ENCODE measurements at regions not wholly inside any gene's neighbourhood (a gene's known extent, or its start where the extent isn't known, plus 50 kb on each side); places are given as distances from the start of the nearest gene placed in this dataset.
"Not testable (repeated sequence)": the region's sequence is repeated elsewhere in the genome, so short reads cannot be mapped to it uniquely, and the experiment has no call there.

DNA sequence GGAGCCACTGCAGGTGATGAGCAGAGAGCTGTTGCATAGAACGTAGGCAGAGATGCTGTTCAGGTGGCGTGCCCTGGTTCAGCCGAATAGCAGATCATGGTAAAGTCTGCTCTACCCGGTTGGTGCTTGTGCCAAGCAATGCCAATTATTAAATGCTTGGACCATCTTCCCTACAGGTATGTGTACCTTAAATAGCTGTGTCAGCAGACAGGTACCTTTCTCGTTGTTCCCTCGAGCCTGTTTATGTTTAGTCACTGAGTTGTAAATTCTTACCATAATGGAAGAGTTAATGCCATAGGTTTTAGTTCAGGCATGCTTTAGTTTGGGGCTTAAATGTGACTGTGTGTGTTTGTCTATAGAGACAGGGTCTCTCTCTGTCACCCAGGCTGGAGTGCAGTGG lies 112.5 kb upstream of the CPM start:
- Mint-ChIP-seq H3K27me3 (ENCODE audit: low read depth) (peaks cover 13% of the 10 kb centered on the region), H3K9me3 (no peaks in the 10 kb centered on the region), H3K4me1 (ENCODE audit: low read depth) (no peaks in the 10 kb centered on the region), H3K4me3 (no peak overlapping the region), H3K36me3 (ENCODE audit: insufficient read depth) (no peaks in the 10 kb centered on the region)
- ATAC-seq (no peak), DNase-seq (no peak)

DNA sequence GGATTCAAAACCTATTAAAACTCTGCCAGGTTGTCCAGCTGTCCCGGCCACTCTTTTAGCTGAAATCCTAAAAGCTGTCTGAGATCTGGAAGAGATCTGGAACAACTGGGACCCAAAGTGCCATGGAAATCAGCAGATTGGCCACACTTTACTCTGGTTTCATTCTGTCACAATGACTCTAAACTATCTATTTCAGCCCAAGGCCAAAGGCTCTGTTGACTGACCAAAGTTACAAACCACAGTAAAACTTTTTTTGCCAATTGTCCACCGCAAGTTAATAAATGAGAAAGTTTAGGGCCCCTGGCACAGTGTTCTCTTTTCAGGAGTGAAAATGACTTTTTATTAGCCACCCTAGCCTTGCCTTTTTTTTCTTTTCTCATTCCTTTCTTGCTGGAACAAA lies 113.4 kb upstream of the CPM start:
- peaks cover 16% of the 10 kb centered on the region for H3K27me3 Mint-ChIP-seq (ENCODE audit: low read depth)
- H3K4me3 Mint-ChIP-seq, result no peak overlapping the region
- no peaks in the 10 kb centered on the region for H3K9me3 Mint-ChIP-seq
- no peak for ATAC-seq
- H3K4me1 Mint-ChIP-seq (ENCODE audit: low read depth), result no peaks in the 10 kb centered on the region
- no peak for DNase-seq
- H3K36me3 Mint-ChIP-seq (ENCODE audit: insufficient read depth), result no peaks in the 10 kb centered on the region

DNA sequence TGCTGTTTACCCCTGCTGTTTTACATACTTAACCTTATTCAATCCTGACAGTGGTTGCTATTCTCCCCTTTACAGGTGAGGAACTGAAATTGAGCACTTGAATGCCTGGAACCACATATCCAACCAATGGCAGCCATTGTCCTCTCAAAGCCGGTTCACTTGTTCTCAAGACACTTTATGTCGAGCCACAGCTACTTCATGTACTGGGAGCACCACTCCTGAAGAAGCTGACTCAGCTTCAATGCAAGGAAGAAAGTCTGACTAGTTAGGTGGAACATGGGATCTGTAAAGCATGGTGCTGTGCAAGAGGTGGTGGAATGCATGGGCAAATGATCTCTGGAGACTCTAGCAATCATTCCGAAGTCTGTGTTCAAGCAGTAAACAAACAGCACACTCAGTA lies 113.9 kb upstream of the CPM start:
- DNase-seq (no peak), ATAC-seq (no peak)
- Mint-ChIP-seq H3K36me3 (ENCODE audit: insufficient read depth) (no peaks in the 10 kb centered on the region), H3K9me3 (no peaks in the 10 kb centered on the region), H3K27me3 (ENCODE audit: low read depth) (peaks cover 16% of the 10 kb centered on the region), H3K4me1 (ENCODE audit: low read depth) (no peaks in the 10 kb centered on the region), H3K4me3 (no peak overlapping the region)

DNA sequence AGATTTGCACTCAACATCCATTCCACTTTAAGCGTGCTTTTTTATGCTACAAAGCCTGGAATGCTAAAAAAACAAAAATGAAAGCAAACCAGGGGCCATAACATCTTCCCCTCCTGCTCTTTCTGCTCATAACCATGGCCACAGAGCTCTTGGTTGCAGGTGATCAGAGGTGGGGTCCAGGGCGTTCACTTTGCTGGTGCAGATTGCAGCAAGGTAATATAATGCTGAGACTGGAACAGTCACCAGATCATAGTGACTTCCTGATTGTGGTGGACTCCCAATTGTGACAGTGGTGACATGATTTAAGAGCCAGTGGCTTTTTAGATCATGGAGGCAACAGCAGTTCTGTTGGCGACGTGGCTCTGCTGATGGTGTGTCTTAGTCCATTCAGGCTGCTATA lies 115.0 kb upstream of the CPM start:
- H3K4me3 Mint-ChIP-seq, result no peak overlapping the region
- H3K27me3 Mint-ChIP-seq (ENCODE audit: low read depth), result peaks cover 16% of the 10 kb centered on the region
- ATAC-seq, result no peak

DNA sequence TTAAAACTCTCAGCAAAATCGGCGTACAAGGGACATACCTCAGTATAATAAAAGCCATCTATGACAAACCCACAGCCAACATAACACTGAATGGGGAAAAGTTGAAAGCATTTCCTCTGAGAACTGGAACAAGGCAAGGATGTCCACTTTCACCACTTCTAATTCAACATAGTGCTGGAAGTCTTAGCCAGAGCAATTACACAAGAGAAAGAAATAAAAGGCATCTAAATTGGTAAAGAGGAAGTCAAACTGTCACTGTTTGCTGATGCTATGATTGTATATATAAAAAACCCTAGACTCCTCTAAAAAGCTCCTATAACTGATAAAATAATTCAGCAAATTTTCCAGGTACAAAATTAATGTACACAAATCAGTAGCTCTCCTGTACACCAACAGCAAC lies 116.9 kb upstream of the CPM start:
- not testable (repeated sequence) for H3K36me3 Mint-ChIP-seq (ENCODE audit: insufficient read depth); H3K9me3 Mint-ChIP-seq; DNase-seq; H3K4me3 Mint-ChIP-seq; ATAC-seq
- peaks cover 16% of the 10 kb centered on the region for H3K27me3 Mint-ChIP-seq (ENCODE audit: low read depth)
- peaks cover 16% of the 10 kb centered on the region for H3K4me1 Mint-ChIP-seq (ENCODE audit: low read depth)

More for the DNA sequence above, 115.0 kb upstream of the CPM start:
- Mint-ChIP-seq H3K4me1 (ENCODE audit: low read depth) (peaks cover 8% of the 10 kb centered on the region), H3K9me3 (no peaks in the 10 kb centered on the region), H3K36me3 (ENCODE audit: insufficient read depth) (no peaks in the 10 kb centered on the region)
- DNase-seq, result no peak

DNA sequence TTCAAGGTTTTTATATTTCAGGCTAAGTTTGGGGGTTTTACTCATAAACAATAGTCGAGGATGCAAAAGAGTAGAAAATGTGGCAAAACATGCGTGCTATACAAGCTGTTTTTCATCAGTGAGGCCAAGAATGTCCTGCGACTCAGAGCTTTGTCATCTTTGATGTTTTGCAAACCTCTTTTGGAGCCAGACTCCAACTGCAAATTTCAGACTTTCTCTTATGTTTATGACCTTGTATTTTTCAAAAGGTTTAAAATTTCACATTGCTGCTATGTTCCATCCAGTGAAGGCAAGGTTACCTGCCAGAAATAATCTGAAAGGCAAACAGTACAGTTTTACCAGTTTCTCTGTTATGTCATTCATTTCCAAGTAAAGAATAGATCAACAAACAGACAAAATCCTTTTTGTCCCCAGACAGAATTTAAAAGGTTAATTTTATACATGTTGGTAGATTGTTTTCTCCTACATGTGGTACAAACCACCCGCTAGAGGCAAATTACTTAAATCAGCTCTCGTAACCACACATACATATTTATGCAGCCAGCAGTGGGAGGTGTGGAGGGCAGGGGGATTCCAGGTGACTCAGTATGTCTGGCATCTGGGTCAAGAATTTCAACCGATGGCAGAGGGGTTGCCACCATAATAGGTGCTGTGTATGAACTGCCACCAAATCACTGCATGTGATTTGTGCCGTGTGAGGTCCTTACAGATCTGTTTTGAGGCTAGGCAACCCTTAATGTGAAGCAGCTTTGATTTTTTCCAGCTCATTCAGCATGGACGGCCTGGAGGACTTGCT lies 119.8 kb upstream of the CPM start:
- Mint-ChIP-seq H3K9me3 (no peaks in the 10 kb centered on the region), H3K27me3 (ENCODE audit: low read depth) (peaks cover 8% of the 10 kb centered on the region), H3K4me1 (ENCODE audit: low read depth) (peaks cover 16% of the 10 kb centered on the region), H3K4me3 (no peak overlapping the region), H3K36me3 (ENCODE audit: insufficient read depth) (no peaks in the 10 kb centered on the region)
- ATAC-seq, result peak; percentile 88 to 94
- peak; percentile 11 for DNase-seq

DNA sequence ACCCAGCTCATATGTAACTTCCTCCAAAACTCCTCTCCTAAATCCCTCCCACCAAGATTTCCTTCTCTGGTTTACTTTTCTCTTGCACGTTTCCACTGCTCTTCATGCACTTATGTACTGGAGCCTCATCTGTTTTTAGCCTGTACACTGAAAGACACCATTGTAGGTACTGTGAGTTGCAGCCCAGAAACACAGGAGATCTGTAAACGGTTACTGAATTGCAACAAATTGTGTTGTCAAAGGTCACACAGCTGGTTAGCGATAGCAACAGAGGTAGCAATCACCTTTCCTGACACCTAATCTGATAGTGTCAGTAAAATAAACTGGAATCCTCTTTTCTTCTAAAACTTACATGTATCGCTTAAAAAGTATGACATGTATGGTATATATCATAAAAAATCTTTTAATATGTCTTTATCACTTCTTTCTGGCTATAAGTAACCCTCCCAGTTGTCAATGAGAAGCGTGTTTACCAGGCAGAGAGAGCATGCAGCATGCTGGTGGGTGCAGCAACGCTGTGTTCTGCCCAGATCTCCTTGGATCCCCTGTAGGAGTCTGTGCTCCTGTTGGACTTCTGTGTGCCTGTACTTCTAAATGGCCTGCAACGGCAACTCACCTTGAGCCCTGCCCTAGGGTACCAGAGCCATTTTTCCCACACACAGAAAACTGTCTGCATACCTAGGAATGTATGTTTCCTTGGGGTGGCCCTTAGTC lies 121.5 kb upstream of the CPM start:
- Mint-ChIP-seq H3K4me1 (ENCODE audit: low read depth) (peaks cover 28% of the 10 kb centered on the region), H3K9me3 (no peaks in the 10 kb centered on the region), H3K36me3 (ENCODE audit: insufficient read depth) (no peaks in the 10 kb centered on the region), H3K27me3 (ENCODE audit: low read depth) (peaks cover 6% of the 10 kb centered on the region), H3K4me3 (no peak overlapping the region)
- ATAC-seq, result no peak
- DNase-seq, result no peak

DNA sequence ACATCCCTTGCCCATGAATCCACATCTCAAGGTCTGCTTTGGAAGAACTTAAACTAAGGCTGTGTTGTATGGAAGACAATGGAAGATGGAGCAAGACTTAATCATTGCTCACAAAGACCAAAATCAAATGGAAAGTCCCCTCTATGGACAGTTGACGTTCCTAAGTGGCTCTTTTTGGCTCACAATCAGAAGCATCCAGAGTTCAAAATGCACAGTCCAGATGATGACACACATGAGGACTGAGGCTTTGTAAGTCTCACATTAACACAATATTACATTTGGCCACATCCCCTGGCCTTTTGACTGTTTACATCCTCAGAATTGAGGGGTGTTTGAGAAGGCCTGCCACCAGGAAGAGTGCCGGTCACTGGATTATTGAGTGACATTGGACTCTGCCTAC lies 122.3 kb upstream of the CPM start:
- Mint-ChIP-seq H3K4me3 (no peak overlapping the region), H3K27me3 (ENCODE audit: low read depth) (peaks cover 2% of the 10 kb centered on the region), H3K4me1 (ENCODE audit: low read depth) (peaks cover 32% of the 10 kb centered on the region), H3K9me3 (no peaks in the 10 kb centered on the region), H3K36me3 (ENCODE audit: insufficient read depth) (no peaks in the 10 kb centered on the region)
- DNase-seq (no peak), ATAC-seq (no peak)

DNA sequence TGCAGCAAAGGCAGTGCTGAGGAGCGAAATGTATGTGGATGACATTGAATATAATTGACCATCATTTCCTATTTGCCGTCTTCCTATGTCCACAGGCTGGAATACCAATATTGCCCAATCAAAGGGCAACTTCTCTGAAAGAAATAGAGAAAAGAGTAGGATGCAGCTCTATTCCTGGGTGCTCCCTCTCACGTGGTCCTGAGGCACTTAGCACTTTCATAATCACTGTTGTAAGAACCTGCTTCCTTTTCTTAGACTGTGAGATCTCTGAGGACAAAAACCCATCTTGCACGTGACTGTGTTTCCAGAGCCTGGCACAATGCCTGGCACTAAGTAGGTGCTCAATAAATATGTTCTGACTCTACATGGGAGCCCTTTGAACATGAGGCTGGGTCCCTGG lies 122.7 kb upstream of the CPM start:
- Mint-ChIP-seq H3K4me3 (no peak overlapping the region), H3K36me3 (ENCODE audit: insufficient read depth) (no peaks in the 10 kb centered on the region), H3K4me1 (ENCODE audit: low read depth) (peaks cover 32% of the 10 kb centered on the region), H3K9me3 (no peaks in the 10 kb centered on the region), H3K27me3 (ENCODE audit: low read depth) (peaks cover 2% of the 10 kb centered on the region)
- DNase-seq (no peak), ATAC-seq (no peak)

DNA sequence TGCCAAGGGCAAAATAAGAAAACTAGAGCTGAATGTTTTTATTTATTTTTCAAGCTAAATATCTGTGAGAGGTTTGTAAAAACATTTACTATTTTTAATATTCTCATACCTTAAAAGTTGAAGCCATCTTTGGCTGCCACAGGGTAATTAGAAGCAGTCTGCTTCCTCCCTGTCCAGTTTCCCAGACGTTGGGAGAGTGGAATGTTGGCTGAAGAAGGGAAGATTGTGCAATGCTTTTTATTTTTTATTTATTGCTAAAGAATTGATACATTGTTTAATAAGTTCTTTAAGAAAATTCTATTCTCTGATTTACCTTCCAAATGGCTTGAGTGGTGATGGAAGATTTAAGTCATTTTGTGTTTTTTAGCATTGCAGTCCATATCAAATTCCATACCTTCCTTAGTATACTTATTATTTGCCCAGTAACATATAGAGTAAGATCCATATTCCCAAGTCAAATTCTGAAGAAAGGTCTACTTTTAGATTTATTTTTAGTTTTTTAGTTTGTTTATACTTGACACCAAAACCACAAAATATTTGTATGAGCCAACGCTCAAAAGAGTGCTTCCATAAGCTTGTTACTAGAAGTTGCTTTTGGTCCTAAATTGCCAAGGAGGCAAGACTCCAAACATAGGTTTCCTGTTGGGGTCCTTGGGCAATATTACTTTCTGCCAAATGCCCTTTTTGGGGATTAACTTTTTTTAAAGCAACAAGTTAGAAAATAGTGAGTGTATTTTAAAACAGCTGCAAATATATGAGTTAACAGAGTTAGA lies 124.0 kb upstream of the CPM start:
- DNase-seq (no peak), ATAC-seq (no peak)
- Mint-ChIP-seq H3K4me3 (no peak overlapping the region), H3K27me3 (ENCODE audit: low read depth) (no peaks in the 10 kb centered on the region), H3K4me1 (ENCODE audit: low read depth) (peaks cover 39% of the 10 kb centered on the region), H3K9me3 (no peaks in the 10 kb centered on the region), H3K36me3 (ENCODE audit: insufficient read depth) (no peaks in the 10 kb centered on the region)

DNA sequence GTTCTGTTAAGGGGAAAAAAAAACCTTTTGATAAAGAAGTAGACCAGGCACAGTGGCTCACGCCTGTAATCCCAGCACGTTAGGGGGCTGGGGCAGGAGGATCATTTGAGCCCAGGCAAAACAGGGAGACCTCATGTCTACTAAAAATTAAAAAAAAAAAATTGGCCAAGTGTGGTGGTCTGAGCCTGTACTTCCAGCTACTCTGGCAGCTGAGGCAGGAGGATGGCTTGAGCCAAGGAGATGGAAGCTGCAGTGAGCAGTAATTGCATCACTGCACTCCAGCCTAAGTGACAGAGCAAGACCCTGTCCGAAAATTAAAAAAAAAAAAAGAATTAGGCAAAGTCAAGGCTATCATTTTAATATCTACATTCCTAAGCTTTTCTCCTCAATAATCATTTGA lies 124.8 kb upstream of the CPM start:
- H3K27me3 Mint-ChIP-seq (ENCODE audit: low read depth), result no peaks in the 10 kb centered on the region
- ATAC-seq, result no peak
- no peak for DNase-seq
- peaks cover 34% of the 10 kb centered on the region for H3K4me1 Mint-ChIP-seq (ENCODE audit: low read depth)
- no peak overlapping the region for H3K4me3 Mint-ChIP-seq
- H3K36me3 Mint-ChIP-seq (ENCODE audit: insufficient read depth), result no peaks in the 10 kb centered on the region
- H3K9me3 Mint-ChIP-seq, result no peaks in the 10 kb centered on the region

DNA sequence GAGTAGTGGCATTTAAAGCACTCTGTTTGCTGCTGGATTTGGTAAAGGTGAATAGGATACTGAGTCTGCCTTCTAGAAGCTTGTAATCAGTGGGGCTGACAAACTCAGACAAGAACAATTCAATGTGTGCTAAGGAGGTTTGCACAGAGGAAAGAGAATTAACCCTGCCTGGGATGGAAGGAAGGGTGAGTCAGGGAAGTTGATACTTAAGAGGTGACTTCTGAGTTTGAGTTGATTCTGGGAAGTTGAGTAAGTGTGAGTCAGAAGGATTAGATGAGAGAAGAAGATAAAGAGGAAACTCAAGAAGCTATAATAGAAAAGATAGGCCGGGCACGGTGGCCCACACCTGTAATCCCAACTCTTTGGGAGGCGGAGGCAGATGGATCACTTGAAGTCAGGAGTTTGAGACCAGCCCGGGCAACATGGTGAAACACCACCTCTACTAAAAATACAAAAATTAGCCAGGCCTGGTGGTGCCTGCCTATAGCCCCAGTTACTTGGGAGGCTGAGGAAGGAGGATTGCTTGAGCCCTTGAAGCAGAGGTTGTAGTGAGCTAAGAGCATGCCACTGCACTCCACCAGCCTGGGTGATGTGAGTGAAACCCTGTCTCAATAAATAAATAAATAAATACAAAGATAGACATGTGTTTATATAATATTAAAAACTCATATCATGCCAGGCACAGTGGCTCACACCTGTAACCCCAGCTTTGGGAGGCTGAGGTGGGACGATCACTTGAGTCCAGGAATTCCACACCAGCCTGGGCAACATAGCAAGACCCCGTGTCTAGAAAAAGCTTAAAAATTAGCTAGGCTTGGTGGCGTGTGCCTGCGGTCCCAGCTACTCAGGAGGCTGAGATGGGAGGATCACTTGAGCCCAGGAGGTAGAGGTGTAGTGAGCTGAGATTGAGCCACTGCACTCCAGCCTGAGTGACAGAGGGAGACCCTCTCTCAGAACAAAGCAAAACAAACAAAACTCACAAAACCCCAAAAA lies 126.8 kb upstream of the CPM start:
- H3K27me3 Mint-ChIP-seq (ENCODE audit: low read depth), result no peaks in the 10 kb centered on the region
- no peak for DNase-seq
- no peak overlapping the region for H3K4me3 Mint-ChIP-seq
- H3K9me3 Mint-ChIP-seq, result no peaks in the 10 kb centered on the region
- H3K36me3 Mint-ChIP-seq (ENCODE audit: insufficient read depth), result no peaks in the 10 kb centered on the region
- peak; percentile 89 to 95 for ATAC-seq
- H3K4me1 Mint-ChIP-seq (ENCODE audit: low read depth), result peaks cover 26% of the 10 kb centered on the region

DNA sequence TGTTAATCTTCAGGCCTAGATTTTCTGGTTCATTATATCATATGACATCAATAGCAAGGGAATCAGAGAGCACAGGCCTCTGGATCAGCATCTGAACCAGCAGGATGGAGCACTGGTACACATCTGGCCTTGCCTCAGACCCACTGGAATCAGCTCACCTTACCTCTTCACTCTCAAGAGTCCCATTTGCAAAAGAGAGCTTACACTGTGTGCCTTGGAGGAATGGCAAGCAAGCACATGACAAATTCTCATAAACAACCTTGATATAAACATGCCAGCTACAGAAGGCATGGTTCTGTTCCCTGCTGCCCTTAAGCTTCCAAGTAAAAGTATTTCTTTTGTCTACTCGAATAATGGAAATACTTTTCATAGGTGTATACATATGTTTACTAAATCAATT lies 128.6 kb upstream of the CPM start:
- H3K4me3 Mint-ChIP-seq, result no peak overlapping the region
- DNase-seq, result no peak
- H3K9me3 Mint-ChIP-seq, result no peaks in the 10 kb centered on the region
- no peaks in the 10 kb centered on the region for H3K36me3 Mint-ChIP-seq (ENCODE audit: insufficient read depth)
- no peaks in the 10 kb centered on the region for H3K27me3 Mint-ChIP-seq (ENCODE audit: low read depth)
- no peak for ATAC-seq
- H3K4me1 Mint-ChIP-seq (ENCODE audit: low read depth), result peaks cover 29% of the 10 kb centered on the region
